HCT116 (cell line): ENCODE measurements at regions not wholly inside any gene's neighbourhood (a gene's known extent, or its start where the extent isn't known, plus 50 kb on each side); places are given as distances from the start of the nearest gene placed in this dataset.

Experiments used
- ATAC-seq: fragments of 200-7000 bp; cut with Tn5 transposase; 2 replicates; pipeline ENCODE4 v1.9.1; 2020; ENCODE audit warnings: mild to moderate bottlenecking, moderate library complexity
- BruUV-seq: library from RNA; stranded (reverse); fragments of 400-500 nt; replicated peaks from 2 replicates; lab custom pipeline; 2021; lab: Mats Ljungman, UMichigan
- CTCF ChIA-PET: fragments of 300-600 bp; sonication (Branson Sonifier 250); formaldehyde crosslinking; loops from one replicate; lab custom pipeline; 2021; ENCODE audit warnings: antibody characterized with exemption; lab: Charles Lee
- POLR2A ChIA-PET: fragments of 300-600, 350-600 bp; sonication (Branson Sonifier 250); formaldehyde crosslinking; loops from one replicate; lab custom pipeline; 2021; ENCODE audit warnings: antibody characterized with exemption; lab: Charles Lee
- RAD21 ChIA-PET, 2 experiments: fragments of 300-600 bp; sonication (Branson Sonifier 250); formaldehyde crosslinking; loops; one replicate each; lab custom pipeline; 2023; ENCODE audit warnings: low total read pairs in 2 of 2; ENCODE audit not compliant: uncharacterized antibody in 2 of 2, unreplicated experiment in 2 of 2, low non-redundant PET in 1 of 2; lab: Charles Lee
- DNase-seq: peaks from one replicate; pipeline ENCODE4 v3.0.0-alpha.2; 2010; ENCODE audit warnings: low read depth, low spot score
- H2AFZ ChIP-seq: fragments of 200-600 bp; shearing (Covaris generic), sonication (generic); 2 replicates; pipeline ENCODE4 v1.6.1; 2017; ENCODE audit warnings: low read depth, mixed run types, mixed read lengths, antibody characterized with exemption, low read length; ENCODE audit not compliant: poor library complexity, severe bottlenecking
- H3K27ac ChIP-seq: 2 replicates; pipeline ENCODE4 v1.5.1; 2012; ENCODE audit warnings: low read depth, low read length
- H3K27me3 ChIP-seq: fragments of 200-600 bp; sonication (generic); 2 replicates; pipeline ENCODE4 v1.6.1; 2016; ENCODE audit warnings: mixed run types, low read length, mixed read lengths; ENCODE audit not compliant: insufficient read depth
- H3K36me3 ChIP-seq, 2 experiments: fragments of 200-500 bp in 1 of 2; fragments of 200-600 bp in 1 of 2; sonication (Bioruptor generic) in 1 of 2; sonication (generic) in 1 of 2; 2 replicates each; pipeline versions ENCODE4 v1.5.1 to v1.6.1; 2014 to 2016; ENCODE audit warnings: low read length in 2 of 2, inconsistent platforms in 1 of 2, mixed read lengths in 1 of 2, mixed run types in 1 of 2; ENCODE audit not compliant: insufficient read depth in 2 of 2, control insufficient read depth in 1 of 2
- H3K4me1 ChIP-seq, 2 experiments: fragments of 200-600 bp in 1 of 2; sonication (generic) in 1 of 2; 2 replicates each; pipeline versions ENCODE4 v1.5.1 to v1.6.1; 2012 to 2017; ENCODE audit warnings: low read length in 2 of 2, inconsistent platforms in 1 of 2, mild to moderate bottlenecking in 1 of 2, mixed read lengths in 1 of 2, mixed run types in 1 of 2, moderate library complexity in 1 of 2; ENCODE audit not compliant: insufficient read depth in 2 of 2, control insufficient read depth in 1 of 2
- H3K4me2 ChIP-seq: fragments of 200-600 bp; sonication (generic); 2 replicates; pipeline ENCODE4 v1.6.1; 2017; ENCODE audit warnings: mixed run types, low read length, mixed read lengths
- H3K4me3 ChIP-seq, 2 experiments: fragments of 200-600 bp in 1 of 2; sonication (generic) in 1 of 2; replicated peaks in 1 of 2; 2 replicates each; pipeline ENCODE4 v1.5.1; 2011 to 2016; ENCODE audit warnings: low read length in 2 of 2, control low read depth in 1 of 2, low read depth in 1 of 2, mild to moderate bottlenecking in 1 of 2, mixed read lengths in 1 of 2, mixed run types in 1 of 2
- H3K79me2 ChIP-seq: fragments of 200-600 bp; sonication (generic); 2 replicates; pipeline ENCODE4 v1.6.1; 2017; ENCODE audit warnings: mild to moderate bottlenecking, mixed run types, low read length, moderate library complexity, mixed read lengths; ENCODE audit not compliant: insufficient read depth
- H3K9ac ChIP-seq: fragments of 200-600 bp; sonication (generic); 2 replicates; pipeline ENCODE4 v1.6.1; 2016; ENCODE audit warnings: low read length, mixed read lengths
- H3K9me2 ChIP-seq: fragments of 200-600 bp; sonication (generic), shearing (Covaris generic); 2 replicates; pipeline ENCODE4 v1.6.1; 2017; ENCODE audit warnings: mixed run types, mild to moderate bottlenecking, moderate library complexity; ENCODE audit not compliant: insufficient read depth
- H3K9me3 ChIP-seq, 2 experiments: fragments of 200-500 bp in 1 of 2; fragments of 200-600 bp in 1 of 2; sonication (Bioruptor generic) in 1 of 2; sonication (generic) in 1 of 2; 2 replicates each; pipeline ENCODE4 v1.6.1; 2014 to 2017; ENCODE audit warnings: low read length in 2 of 2, mixed read lengths in 2 of 2, inconsistent platforms in 1 of 2, low read depth in 1 of 2, mild to moderate bottlenecking in 1 of 2, mixed run types in 1 of 2, moderate library complexity in 1 of 2; ENCODE audit not compliant: control insufficient read depth in 1 of 2, insufficient read depth in 1 of 2
- H4K20me1 ChIP-seq: fragments of 200-600 bp; sonication (generic), shearing (Covaris generic); 2 replicates; pipeline ENCODE4 v1.6.1; 2017; ENCODE audit warnings: mixed run types, mild to moderate bottlenecking, moderate library complexity; ENCODE audit not compliant: insufficient read depth
- CEBPB ChIP-seq: IDR thresholded peaks from 2 replicates; pipeline ENCODE4 v1.6.1; 2012; ENCODE audit warnings: low read depth
- EGR1 ChIP-seq: IDR thresholded peaks from 2 replicates; pipeline ENCODE4 v1.6.1; 2012; ENCODE audit warnings: low read depth
- EZH2 ChIP-seq: fragments of 200-600 bp; sonication (generic); IDR thresholded peaks from 2 replicates; pipeline ENCODE4 v1.6.1; 2017; ENCODE audit warnings: antibody characterized with exemption, mixed run types
- EZH2phosphoT487 ChIP-seq: fragments of 200-600 bp; IDR thresholded peaks from 2 replicates; pipeline ENCODE4 v1.6.1; 2018; ENCODE audit warnings: antibody characterized with exemption, borderline replicate concordance
- POLR2A ChIP-seq: IDR thresholded peaks from 2 replicates; pipeline ENCODE4 v1.7.0; 2011; ENCODE audit warnings: borderline replicate concordance; ENCODE audit not compliant: insufficient read depth, insufficient read length; ENCODE audit errors: extremely low read depth
- POLR2AphosphoS5 ChIP-seq: IDR thresholded peaks from 2 replicates; pipeline ENCODE4 v1.6.1; 2011; ENCODE audit warnings: mild to moderate bottlenecking, low read depth, low read length, moderate library complexity
- SP1 ChIP-seq: IDR thresholded peaks from 2 replicates; pipeline ENCODE4 v1.6.1; 2012; ENCODE audit warnings: low read depth
- TCF7L2 ChIP-seq: IDR thresholded peaks from 2 replicates; pipeline ENCODE4 v1.7.0; 2011; ENCODE audit warnings: borderline replicate concordance, inconsistent platforms; ENCODE audit not compliant: insufficient read depth, insufficient read length; ENCODE audit errors: extremely low read depth
- YY1 ChIP-seq: IDR thresholded peaks from 2 replicates; pipeline ENCODE4 v1.6.1; 2011; ENCODE audit warnings: low read length, low read depth, moderate library complexity, mild to moderate bottlenecking; ENCODE audit not compliant: insufficient replicate concordance; ENCODE audit errors: extremely low read depth
- ZFX ChIP-seq: fragments of 450-650 bp; IDR thresholded peaks from 2 replicates; pipeline ENCODE4 v1.6.1; 2017
- ZNF274 ChIP-seq: fragments of 200-500 bp; sonication (Bioruptor generic); IDR thresholded peaks from 2 replicates; pipeline ENCODE4 v1.6.1; 2014; ENCODE audit warnings: mild to moderate bottlenecking, low read depth, low read length, inconsistent platforms
- intact Hi-C: fragments of 100-400 bp; cut with micrococcal nuclease; formaldehyde crosslinking; loops from 2 replicates; pipeline ENCODE4 v1.10.0; 2022
- TF ChIP-seq, protein P1 (sequence below), 3 experiments: fragments of 200-600 bp in 1 of 3; sonication (generic) in 1 of 3; IDR thresholded peaks in 2 of 3; conservative IDR thresholded peaks in 1 of 3; 2 replicates each; pipeline ENCODE4 v1.5.1; 2012 to 2017; ENCODE audit warnings: low read depth in 2 of 3, low read length in 2 of 3, antibody characterized with exemption in 1 of 3, borderline replicate concordance in 1 of 3, control low read depth in 1 of 3, mild to moderate bottlenecking in 1 of 3, mixed read lengths in 1 of 3, mixed run types in 1 of 3, moderate library complexity in 1 of 3; ENCODE audit not compliant: insufficient read depth in 1 of 3
- TF ChIP-seq, protein P2 (sequence below): IDR thresholded peaks from 2 replicates; pipeline ENCODE4 v1.6.1; 2011; ENCODE audit warnings: mild to moderate bottlenecking, low read length, moderate library complexity; ENCODE audit not compliant: insufficient replicate concordance; ENCODE audit errors: extremely low read depth
- TF ChIP-seq, protein P3 (sequence below): IDR thresholded peaks from 2 replicates; pipeline ENCODE4 v1.6.1; 2012
- TF ChIP-seq, protein P4 (sequence below): IDR thresholded peaks from 2 replicates; pipeline ENCODE4 v1.6.1; 2012
- TF ChIP-seq, protein P5 (sequence below): IDR thresholded peaks from 2 replicates; pipeline ENCODE4 v1.6.1; 2012; ENCODE audit warnings: low read depth

DNA sequence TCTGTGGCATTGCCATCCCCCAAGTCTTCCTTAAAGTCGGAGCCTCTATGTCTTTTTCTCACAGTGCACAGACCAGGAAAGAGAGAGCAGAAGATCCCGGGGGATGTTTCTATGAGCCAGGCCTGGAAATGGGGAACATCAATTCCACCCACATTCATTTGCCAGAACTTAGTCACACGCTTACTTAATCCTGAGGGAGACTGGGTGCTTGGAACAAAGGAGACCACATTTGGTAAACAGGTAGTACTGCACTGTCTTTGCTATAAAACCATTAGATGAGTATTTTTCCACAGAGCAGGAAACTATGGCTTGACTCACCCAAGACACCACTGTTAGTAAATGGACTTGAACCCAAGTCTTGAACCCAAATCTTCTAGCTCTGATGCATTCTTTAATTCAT lies 60.7 kb upstream of the CTTNBP2NL start:
- Histone ChIP-seq H2AFZ (no peak overlapping the region), H3K36me3 (no peaks in the 10 kb centered on the region), H3K27me3 (peaks cover 17% of the 10 kb centered on the region; the same call in 1 of the 2 replicates), H3K4me3 (no peak overlapping the region), H3K4me1 (peaks cover 4 to 8% of the 10 kb centered on the region in 2 experiments)
- ATAC-seq (no peak), DNase-seq (no peak)
- CTCF ChIA-PET, result interaction anchor here (1.4 to 1.9 kb wide), 2 partner anchors 35 to 37 kb away, joined by 4 to 11 read pairs; no protein-coding TSS in a partner anchor
- RAD21 ChIA-PET, result no interaction called here
- no TSS peak for BruUV-seq
- no peak for TF ChIP-seq CEBPB
- no peak for TF ChIP-seq SP1
- TF ChIP-seq YY1, result no peak
- no peak for TF ChIP-seq ZFX
- TF ChIP-seq, protein P1, sequence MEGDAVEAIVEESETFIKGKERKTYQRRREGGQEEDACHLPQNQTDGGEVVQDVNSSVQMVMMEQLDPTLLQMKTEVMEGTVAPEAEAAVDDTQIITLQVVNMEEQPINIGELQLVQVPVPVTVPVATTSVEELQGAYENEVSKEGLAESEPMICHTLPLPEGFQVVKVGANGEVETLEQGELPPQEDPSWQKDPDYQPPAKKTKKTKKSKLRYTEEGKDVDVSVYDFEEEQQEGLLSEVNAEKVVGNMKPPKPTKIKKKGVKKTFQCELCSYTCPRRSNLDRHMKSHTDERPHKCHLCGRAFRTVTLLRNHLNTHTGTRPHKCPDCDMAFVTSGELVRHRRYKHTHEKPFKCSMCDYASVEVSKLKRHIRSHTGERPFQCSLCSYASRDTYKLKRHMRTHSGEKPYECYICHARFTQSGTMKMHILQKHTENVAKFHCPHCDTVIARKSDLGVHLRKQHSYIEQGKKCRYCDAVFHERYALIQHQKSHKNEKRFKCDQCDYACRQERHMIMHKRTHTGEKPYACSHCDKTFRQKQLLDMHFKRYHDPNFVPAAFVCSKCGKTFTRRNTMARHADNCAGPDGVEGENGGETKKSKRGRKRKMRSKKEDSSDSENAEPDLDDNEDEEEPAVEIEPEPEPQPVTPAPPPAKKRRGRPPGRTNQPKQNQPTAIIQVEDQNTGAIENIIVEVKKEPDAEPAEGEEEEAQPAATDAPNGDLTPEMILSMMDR (IDR thresholded peaks at IDR 0.05 in 2 of 3, conservative IDR thresholded peaks at IDR 0.05 in 1 of 3; ENCODE audit: borderline replicate concordance in 1 of 3, insufficient read depth in 1 of 3, low read depth in 2 of 3, low read length in 2 of 3), result no peak
- TF ChIP-seq, protein P2, sequence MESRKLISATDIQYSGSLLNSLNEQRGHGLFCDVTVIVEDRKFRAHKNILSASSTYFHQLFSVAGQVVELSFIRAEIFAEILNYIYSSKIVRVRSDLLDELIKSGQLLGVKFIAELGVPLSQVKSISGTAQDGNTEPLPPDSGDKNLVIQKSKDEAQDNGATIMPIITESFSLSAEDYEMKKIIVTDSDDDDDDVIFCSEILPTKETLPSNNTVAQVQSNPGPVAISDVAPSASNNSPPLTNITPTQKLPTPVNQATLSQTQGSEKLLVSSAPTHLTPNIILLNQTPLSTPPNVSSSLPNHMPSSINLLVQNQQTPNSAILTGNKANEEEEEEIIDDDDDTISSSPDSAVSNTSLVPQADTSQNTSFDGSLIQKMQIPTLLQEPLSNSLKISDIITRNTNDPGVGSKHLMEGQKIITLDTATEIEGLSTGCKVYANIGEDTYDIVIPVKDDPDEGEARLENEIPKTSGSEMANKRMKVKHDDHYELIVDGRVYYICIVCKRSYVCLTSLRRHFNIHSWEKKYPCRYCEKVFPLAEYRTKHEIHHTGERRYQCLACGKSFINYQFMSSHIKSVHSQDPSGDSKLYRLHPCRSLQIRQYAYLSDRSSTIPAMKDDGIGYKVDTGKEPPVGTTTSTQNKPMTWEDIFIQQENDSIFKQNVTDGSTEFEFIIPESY, result no peak
- TF ChIP-seq, protein P3, sequence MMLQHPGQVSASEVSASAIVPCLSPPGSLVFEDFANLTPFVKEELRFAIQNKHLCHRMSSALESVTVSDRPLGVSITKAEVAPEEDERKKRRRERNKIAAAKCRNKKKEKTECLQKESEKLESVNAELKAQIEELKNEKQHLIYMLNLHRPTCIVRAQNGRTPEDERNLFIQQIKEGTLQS, result no peak
- TF ChIP-seq, protein P4, sequence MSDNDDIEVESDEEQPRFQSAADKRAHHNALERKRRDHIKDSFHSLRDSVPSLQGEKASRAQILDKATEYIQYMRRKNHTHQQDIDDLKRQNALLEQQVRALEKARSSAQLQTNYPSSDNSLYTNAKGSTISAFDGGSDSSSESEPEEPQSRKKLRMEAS, result no peak
- TF ChIP-seq TCF7L2, result no peak
- no peak for TF ChIP-seq EZH2
- no peak for TF ChIP-seq ZNF274
- no peak for TF ChIP-seq EZH2phosphoT487
- TF ChIP-seq, protein P5, sequence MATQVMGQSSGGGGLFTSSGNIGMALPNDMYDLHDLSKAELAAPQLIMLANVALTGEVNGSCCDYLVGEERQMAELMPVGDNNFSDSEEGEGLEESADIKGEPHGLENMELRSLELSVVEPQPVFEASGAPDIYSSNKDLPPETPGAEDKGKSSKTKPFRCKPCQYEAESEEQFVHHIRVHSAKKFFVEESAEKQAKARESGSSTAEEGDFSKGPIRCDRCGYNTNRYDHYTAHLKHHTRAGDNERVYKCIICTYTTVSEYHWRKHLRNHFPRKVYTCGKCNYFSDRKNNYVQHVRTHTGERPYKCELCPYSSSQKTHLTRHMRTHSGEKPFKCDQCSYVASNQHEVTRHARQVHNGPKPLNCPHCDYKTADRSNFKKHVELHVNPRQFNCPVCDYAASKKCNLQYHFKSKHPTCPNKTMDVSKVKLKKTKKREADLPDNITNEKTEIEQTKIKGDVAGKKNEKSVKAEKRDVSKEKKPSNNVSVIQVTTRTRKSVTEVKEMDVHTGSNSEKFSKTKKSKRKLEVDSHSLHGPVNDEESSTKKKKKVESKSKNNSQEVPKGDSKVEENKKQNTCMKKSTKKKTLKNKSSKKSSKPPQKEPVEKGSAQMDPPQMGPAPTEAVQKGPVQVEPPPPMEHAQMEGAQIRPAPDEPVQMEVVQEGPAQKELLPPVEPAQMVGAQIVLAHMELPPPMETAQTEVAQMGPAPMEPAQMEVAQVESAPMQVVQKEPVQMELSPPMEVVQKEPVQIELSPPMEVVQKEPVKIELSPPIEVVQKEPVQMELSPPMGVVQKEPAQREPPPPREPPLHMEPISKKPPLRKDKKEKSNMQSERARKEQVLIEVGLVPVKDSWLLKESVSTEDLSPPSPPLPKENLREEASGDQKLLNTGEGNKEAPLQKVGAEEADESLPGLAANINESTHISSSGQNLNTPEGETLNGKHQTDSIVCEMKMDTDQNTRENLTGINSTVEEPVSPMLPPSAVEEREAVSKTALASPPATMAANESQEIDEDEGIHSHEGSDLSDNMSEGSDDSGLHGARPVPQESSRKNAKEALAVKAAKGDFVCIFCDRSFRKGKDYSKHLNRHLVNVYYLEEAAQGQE, result no peak
- TF ChIP-seq EGR1, result no peak
- no peak for TF ChIP-seq POLR2A
- no peak for TF ChIP-seq POLR2AphosphoS5
- TF ChIP-seq, all 23 proteins: peak for 0
- H3K9me2 ChIP-seq, result no peaks in the 10 kb centered on the region
- POLR2A ChIA-PET, result no interaction called here
- H3K9me3 ChIP-seq, result no peaks in the 10 kb centered on the region
- H4K20me1 ChIP-seq, result no peaks in the 10 kb centered on the region
- no peak overlapping the region for H3K27ac ChIP-seq
- intact Hi-C loops, result loop anchor here (10.0 kb wide), 2 partner anchors 171 to 541 kb away; no protein-coding TSS in a partner anchor
- H3K79me2 ChIP-seq, result no peaks in the 10 kb centered on the region
- H3K9ac ChIP-seq, result no peak overlapping the region
- H3K4me2 ChIP-seq, result no peak overlapping the region
